BJ (cell line): ENCODE measurements at regions not wholly inside any gene's neighbourhood (a gene's known extent, or its start where the extent isn't known, plus 50 kb on each side); places are given as distances from the start of the nearest gene placed in this dataset.
"Not testable (repeated sequence)": the region's sequence is repeated elsewhere in the genome, so short reads cannot be mapped to it uniquely, and the experiment has no call there.

ENCODE experiments used
- CTCF ChIA-PET: fragments of 350-600 bp; formaldehyde crosslinking; extraction: SDS; loops from one replicate; lab custom pipeline; 2021; ENCODE audit warnings: antibody characterized with exemption, inconsistent platforms; lab: Yijun Ruan, JAX
- POLR2A ChIA-PET: fragments of 300-600 bp; sonication (Branson Sonifier 250); formaldehyde crosslinking; extraction: SDS; loops from one replicate; lab custom pipeline; 2021; ENCODE audit warnings: antibody characterized with exemption; lab: Charles Lee
- DNase-seq: peaks from one replicate; pipeline ENCODE4 v3.0.0-alpha.2; 2011; ENCODE audit warnings: low read depth
- H3K27me3 ChIP-seq: 2 replicates; pipeline ENCODE4 v1.6.0; 2011; ENCODE audit warnings: low read length; ENCODE audit not compliant: control insufficient read depth, insufficient read depth
- H3K36me3 ChIP-seq: 2 replicates; pipeline ENCODE4 v1.5.1; 2011; ENCODE audit warnings: low read length; ENCODE audit not compliant: control insufficient read depth, insufficient read depth
- H3K4me3 ChIP-seq: 2 replicates; pipeline ENCODE4 v1.5.1; 2011; ENCODE audit warnings: low read depth, mild to moderate bottlenecking, control low read depth, low read length
- TF ChIP-seq, protein P1 (sequence below): IDR thresholded peaks from 2 replicates; pipeline ENCODE4 v1.5.1; 2011; ENCODE audit warnings: low read depth, mild to moderate bottlenecking, control low read depth, inconsistent platforms, low read length, moderate library complexity; ENCODE audit not compliant: insufficient read depth

DNA sequence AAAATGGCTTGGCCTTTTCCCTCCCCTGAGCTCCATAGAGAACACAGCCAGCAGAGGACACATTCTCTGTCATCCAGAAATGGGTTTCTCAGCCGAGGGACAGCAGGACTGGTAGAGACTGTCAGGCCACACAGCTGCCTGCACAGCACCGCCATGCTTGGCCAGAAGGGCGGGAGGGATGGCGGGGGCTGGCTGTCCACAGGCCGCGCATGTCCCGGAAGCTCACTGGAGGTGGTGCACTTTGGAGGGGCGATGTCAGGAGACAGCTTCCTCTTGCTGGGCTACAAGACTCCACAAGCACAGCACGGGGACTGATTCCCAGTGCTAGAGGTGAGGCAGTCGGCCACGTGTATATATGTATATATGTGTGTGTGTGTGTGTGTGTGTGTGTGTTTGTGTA lies 125.3 kb downstream of the GOLGA6L4 start:
- H3K27me3 ChIP-seq, CTCF ChIA-PET, POLR2A ChIA-PET, DNase-seq, H3K4me3 ChIP-seq, H3K36me3 ChIP-seq: not testable (repeated sequence)

DNA sequence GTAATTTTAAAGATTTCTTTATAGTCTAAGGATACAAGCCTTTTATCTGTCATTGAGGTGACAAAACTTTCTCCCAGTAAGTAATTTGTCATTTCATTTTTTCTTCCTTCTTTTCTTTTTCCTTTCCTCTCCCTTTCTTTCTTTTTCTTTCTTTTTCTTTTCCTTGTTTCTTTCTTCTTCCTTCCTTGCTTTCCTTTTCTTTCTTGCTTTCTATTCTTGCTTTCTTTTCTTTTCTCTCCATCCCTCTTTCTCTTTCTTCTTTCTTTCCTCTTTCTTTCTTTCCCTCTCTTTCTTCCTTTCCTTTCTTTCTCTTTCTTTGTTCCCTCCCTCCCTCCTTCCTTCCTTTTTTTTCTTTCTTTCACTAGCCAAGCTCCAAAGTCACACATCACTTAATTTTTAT lies 148.8 kb downstream of the GOLGA6L4 start:
- CTCF ChIA-PET, DNase-seq, H3K4me3 ChIP-seq, POLR2A ChIA-PET, H3K36me3 ChIP-seq, H3K27me3 ChIP-seq: not testable (repeated sequence)

DNA sequence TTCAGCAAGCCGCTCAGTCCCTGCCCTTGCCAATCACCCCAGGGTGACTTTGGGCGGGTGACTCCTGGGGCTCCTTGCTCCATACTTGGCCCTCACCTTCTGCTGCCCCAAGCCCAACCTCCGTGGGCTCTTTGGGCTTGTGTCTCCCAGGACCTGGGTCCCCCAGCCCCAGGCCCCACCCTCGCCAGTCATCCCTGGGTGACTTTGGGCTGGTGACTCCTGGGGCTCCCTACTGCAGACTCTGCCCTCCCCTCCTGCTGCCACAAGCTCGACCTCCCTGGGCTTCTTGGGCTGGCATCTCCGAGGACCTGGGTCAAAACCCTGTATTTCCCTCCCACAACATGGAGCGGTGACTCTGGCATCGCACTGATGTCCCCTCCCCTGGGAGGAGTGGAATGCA lies 151.5 kb downstream of the GOLGA6L4 start:
- no peak overlapping the region for H3K4me3 ChIP-seq

DNA sequence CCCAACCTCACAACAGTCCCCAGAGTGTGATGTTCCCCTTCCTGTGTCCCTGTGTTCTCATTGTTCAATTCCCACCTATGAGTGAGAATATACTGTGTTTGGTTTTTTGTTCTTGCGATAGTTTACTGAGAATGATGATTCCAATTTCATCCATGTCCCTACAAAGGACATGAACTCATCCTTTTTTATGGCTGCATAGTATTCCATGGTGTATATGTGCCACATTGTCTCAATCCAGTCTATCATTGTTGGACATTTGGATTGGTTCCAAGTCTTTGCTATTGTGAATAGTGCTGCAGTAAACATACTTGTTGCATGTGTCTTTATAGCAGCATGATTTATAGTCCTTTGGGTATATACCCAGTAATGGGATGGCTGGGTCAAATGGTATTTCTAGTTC lies 152.6 kb downstream of the GOLGA6L4 start:
- H3K36me3 ChIP-seq, H3K4me3 ChIP-seq, POLR2A ChIA-PET, CTCF ChIA-PET, H3K27me3 ChIP-seq, DNase-seq: not testable (repeated sequence)

More for the DNA sequence above, 151.5 kb downstream of the GOLGA6L4 start:
- DNase-seq = no peak
- no peaks in the 10 kb centered on the region for H3K36me3 ChIP-seq
- ChIA-PET CTCF (no interaction called here), POLR2A (no interaction called here)
- TF ChIP-seq, protein P1, sequence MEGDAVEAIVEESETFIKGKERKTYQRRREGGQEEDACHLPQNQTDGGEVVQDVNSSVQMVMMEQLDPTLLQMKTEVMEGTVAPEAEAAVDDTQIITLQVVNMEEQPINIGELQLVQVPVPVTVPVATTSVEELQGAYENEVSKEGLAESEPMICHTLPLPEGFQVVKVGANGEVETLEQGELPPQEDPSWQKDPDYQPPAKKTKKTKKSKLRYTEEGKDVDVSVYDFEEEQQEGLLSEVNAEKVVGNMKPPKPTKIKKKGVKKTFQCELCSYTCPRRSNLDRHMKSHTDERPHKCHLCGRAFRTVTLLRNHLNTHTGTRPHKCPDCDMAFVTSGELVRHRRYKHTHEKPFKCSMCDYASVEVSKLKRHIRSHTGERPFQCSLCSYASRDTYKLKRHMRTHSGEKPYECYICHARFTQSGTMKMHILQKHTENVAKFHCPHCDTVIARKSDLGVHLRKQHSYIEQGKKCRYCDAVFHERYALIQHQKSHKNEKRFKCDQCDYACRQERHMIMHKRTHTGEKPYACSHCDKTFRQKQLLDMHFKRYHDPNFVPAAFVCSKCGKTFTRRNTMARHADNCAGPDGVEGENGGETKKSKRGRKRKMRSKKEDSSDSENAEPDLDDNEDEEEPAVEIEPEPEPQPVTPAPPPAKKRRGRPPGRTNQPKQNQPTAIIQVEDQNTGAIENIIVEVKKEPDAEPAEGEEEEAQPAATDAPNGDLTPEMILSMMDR = no peak
- no peaks in the 10 kb centered on the region for H3K27me3 ChIP-seq

DNA sequence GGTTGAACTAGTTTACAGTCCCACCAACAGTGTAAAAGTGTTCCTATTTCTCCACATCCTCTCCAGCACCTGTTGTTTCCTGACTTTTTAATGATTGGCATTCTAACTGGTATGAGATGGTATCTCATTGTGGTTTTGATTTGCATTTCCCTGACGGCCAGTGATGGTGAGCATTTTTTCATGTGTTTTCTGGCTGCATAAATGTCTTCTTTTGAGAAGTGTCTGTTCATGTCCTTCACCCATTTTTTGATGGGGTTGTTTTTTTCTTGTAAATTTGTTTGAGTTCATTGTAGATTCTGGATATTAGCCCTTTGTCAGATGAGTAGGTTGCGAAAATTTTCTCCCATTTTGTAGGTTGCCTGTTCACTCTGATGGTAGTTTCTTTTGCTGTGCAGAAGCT lies 153.1 kb downstream of the GOLGA6L4 start:
- H3K27me3 ChIP-seq, H3K4me3 ChIP-seq, DNase-seq, POLR2A ChIA-PET, H3K36me3 ChIP-seq, CTCF ChIA-PET: not testable (repeated sequence)

DNA sequence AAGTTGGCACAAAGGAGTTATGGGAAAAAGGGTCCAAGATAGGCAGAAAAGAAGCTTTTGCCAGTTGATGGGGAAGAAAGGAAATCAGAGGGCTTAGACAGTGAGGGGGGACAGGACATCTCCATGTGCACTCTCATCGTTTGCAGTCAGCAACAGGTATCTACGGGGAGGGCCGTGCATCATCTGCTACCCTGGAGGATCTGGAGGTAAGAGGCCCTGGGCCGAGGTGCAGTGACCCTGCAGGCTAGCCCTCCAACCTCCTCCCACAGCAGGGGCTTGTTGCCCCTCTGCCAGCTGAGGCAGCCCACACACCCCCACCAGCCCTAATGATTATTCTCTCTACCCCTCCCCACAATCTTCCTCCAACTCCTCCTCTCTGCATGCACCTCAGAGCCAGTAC lies 154.8 kb downstream of the GOLGA6L4 start:
- H3K4me3 ChIP-seq, H3K36me3 ChIP-seq, H3K27me3 ChIP-seq, CTCF ChIA-PET, DNase-seq, POLR2A ChIA-PET: not testable (repeated sequence)

DNA sequence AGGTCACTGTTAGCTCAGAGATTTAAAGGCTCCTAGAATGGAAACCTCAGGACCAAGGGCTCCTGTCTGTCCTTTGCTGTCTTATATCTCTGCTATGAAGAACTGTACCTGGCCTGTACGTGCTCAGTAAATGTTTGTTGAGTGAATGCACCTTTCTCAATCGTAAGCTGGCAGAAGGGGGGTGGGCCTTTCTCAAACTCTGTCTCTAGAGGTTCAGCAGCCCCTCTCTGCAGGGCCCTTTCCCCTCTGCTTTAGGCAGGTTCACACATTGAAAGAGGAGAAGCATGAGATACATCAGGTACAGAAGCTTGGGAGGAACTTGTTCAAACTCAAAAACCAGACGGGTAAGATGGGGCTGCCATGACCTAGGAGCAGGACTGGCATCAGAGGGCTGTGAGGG lies 155.6 kb downstream of the GOLGA6L4 start:
- H3K36me3 ChIP-seq = no peaks in the 10 kb centered on the region
- DNase-seq = no peak
- ChIA-PET POLR2A (no interaction called here), CTCF (no interaction called here)
- H3K4me3 ChIP-seq = no peak overlapping the region
- TF ChIP-seq, protein P1 = no peak
- H3K27me3 ChIP-seq = no peaks in the 10 kb centered on the region

DNA sequence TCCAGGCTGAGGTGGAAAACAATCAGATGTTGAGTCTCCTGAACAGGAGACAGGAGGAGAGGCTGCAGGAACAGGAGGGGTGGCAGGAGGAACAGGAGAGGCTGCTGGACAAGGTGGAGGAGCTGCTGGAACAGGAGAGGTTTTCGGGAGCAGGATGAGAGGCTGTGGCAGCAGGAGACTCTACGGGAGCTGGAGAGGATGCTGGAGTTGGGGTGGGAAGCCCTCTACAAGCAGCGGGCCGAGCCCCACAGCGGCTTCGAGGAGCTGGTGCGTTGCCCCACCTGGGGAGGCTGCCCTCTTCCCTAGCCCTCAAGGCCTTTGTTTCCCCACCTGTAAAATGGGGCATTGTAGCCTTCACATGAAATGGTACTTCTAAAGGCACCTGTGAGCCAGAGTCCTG lies 156.4 kb downstream of the GOLGA6L4 start:
- H3K36me3 ChIP-seq, CTCF ChIA-PET, H3K4me3 ChIP-seq, POLR2A ChIA-PET, H3K27me3 ChIP-seq, DNase-seq: not testable (repeated sequence)

DNA sequence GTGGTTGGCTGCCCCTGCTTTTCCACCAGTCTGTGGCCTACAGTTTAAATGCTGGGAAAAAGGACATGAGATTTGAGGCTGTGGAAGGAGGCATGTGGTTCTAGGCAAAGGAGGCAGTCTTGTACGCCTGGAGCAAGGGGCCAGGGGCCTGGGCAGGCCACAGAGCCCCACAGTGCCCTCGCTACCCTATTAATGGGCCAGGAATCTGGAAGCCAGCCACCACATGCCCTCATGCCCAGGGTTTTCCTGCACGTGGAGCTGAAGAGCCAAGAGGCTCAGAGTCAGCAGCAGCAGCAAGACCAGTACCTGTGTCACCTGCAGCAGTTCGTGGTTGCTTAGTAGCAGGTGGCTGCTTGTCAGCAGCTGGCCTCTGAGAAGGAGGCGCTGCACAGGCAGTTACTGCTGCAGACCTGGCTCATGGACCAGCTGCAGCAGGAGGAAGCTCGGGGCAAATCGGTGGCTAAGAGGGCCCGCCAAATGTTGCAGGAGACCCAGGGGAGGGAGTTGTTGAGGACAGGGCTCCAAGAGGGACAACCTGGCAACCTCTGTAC lies 157.9 kb downstream of the GOLGA6L4 start:
- DNase-seq, CTCF ChIA-PET, H3K27me3 ChIP-seq, POLR2A ChIA-PET, H3K36me3 ChIP-seq, H3K4me3 ChIP-seq: not testable (repeated sequence)

DNA sequence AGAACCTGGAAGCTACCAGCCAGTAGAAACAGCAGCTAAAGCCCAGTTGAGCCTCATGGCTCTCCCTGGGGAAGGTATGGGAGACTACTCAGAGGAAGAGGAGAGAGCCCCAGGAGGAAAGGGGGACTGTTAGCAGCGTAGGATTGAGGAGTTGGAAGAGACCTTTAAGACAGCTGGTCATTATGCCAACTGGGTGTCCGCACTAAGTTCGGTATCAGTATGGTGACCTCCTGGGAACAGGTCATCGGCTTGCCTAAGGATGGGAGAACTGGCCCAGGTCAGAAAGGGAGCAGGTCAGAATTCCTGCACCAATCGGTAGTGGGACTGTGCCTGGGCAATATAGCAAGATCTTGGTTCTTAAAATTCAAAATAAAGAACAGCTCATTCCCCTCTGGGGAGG lies 158.4 kb downstream of the GOLGA6L4 start:
- H3K4me3 ChIP-seq, H3K27me3 ChIP-seq, POLR2A ChIA-PET, CTCF ChIA-PET, DNase-seq, H3K36me3 ChIP-seq: not testable (repeated sequence)

DNA sequence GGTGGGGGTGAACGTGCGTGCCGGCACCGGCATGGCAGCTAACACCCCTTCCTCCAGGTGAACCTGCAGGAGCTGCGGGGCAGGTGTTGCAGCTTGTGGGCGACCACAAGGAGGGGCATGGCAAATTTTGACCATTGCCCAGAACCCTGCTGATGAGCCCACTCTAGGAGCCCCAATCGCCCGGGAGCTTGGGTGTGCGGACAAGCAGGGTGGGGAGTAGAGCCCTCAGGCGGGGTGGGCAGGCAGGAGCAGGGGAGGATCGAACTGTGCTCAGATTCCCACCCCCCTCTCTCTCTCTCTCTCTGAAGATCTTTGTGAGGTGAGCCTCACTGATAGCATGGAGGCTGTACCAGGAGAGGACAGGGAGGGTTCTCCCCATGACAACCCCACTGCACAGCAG lies 159.8 kb downstream of the GOLGA6L4 start:
- DNase-seq, CTCF ChIA-PET, H3K36me3 ChIP-seq, H3K4me3 ChIP-seq, H3K27me3 ChIP-seq, POLR2A ChIA-PET: not testable (repeated sequence)

DNA sequence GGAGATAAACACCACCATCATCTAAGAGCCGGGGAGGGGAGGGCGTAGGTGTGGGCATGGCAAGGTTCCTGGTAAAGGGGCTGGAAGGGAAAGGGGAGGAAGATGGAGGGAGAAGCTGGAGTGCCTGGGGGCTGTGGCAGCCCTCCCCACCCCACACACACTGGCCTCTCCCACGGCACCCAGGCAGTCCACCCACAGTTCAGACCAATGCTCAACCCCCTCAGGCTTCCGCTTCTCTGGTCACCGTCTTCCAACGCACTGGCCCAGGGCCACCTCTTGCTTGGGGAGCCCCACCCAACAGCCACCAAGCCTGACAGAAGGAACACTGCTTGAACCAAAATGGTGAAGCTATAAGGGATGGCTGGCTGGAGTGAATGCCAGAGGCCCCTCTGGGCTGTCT lies 160.3 kb downstream of the GOLGA6L4 start:
- DNase-seq, CTCF ChIA-PET, H3K36me3 ChIP-seq, H3K4me3 ChIP-seq, H3K27me3 ChIP-seq, POLR2A ChIA-PET: not testable (repeated sequence)
